Duodenal mucosa (tissue), 2 donors: ENCODE measurements at regions not wholly inside any gene's neighbourhood (a gene's known extent, or its start where the extent isn't known, plus 50 kb on each side); places are given as distances from the start of the nearest gene placed in this dataset.

Experiments
- H3K27ac ChIP-seq: one replicate; pipeline ENCODE4 v1.7.0; 2013; ENCODE audit warnings: low read depth, low read length
- H3K27me3 ChIP-seq, 2 donors: one replicate each; pipeline ENCODE4 v1.7.0; 2013; ENCODE audit warnings: low read length in 2 of 2, control low read depth in 1 of 2; ENCODE audit not compliant: insufficient read depth in 2 of 2, control insufficient read depth in 1 of 2
- H3K36me3 ChIP-seq, 2 donors: one replicate each; pipeline ENCODE4 v1.7.0; 2013; ENCODE audit warnings: low read length in 2 of 2, control low read depth in 1 of 2; ENCODE audit not compliant: insufficient read depth in 2 of 2, control insufficient read depth in 1 of 2
- H3K4me1 ChIP-seq, 2 donors: one replicate each; pipeline ENCODE4 v1.7.0; 2013; ENCODE audit warnings: low read length in 2 of 2, control low read depth in 1 of 2; ENCODE audit not compliant: insufficient read depth in 2 of 2, control insufficient read depth in 1 of 2
- H3K4me3 ChIP-seq, 2 donors: one replicate each; pipeline ENCODE4 v1.7.0; 2013; ENCODE audit warnings: low read length in 2 of 2, low read depth in 1 of 2
- H3K9ac ChIP-seq, 2 donors: one replicate each; pipeline ENCODE4 v1.7.0; 2013; ENCODE audit warnings: low read length in 2 of 2, low read depth in 1 of 2
- H3K9me3 ChIP-seq, 2 donors: one replicate each; pipeline ENCODE4 v1.7.0; 2013; ENCODE audit warnings: low read length in 2 of 2, control low read depth in 1 of 2; ENCODE audit not compliant: control insufficient read depth in 1 of 2

DNA sequence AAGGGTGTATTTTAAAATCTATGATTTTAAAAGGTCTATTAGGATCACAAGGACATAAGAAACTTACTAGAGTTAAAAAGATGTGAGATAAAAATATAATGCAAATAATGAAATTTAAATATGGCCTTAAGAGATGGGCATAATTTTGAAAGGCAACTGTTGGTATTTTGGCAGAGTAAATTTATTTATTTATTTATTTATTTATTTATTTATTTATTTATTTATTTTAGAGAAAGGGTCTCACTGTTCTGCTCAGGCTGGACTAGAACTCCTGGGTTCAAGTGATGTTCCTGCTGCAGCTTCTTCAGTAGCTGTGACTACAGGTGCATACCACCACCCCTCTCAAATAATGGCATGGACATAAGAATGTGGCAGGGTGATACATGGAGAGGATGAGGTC, 932.1 kb upstream of the LCORL start:
- Histone ChIP-seq H3K27me3 (no peaks in the 10 kb centered on the region), H3K9me3 (peaks cover 0 to 2% of the 10 kb centered on the region in 2 donors), H3K27ac (no peak overlapping the region), H3K9ac (no peak overlapping the region), H3K4me3 (no peak overlapping the region), H3K36me3 (no peaks in the 10 kb centered on the region), H3K4me1 (no peaks in the 10 kb centered on the region)

GRCh38 chr4:18945464-18945863, 923.9 kb upstream of the LCORL start:
- Histone ChIP-seq H3K36me3 (no peaks in the 10 kb centered on the region), H3K4me1 (no peaks in the 10 kb centered on the region), H3K27ac (no peak overlapping the region), H3K9me3 (no peaks in the 10 kb centered on the region), H3K27me3 (no peaks in the 10 kb centered on the region), H3K4me3 (no peak overlapping the region), H3K9ac (no peak overlapping the region)

GRCh38 chr4:18942874-18943273, 921.3 kb upstream of the LCORL start:
- Histone ChIP-seq H3K27me3 (no peaks in the 10 kb centered on the region), H3K9me3 (no peaks in the 10 kb centered on the region), H3K4me1 (no peaks in the 10 kb centered on the region), H3K4me3 (no peak overlapping the region), H3K9ac (no peak overlapping the region), H3K27ac (no peak overlapping the region), H3K36me3 (no peaks in the 10 kb centered on the region)

DNA sequence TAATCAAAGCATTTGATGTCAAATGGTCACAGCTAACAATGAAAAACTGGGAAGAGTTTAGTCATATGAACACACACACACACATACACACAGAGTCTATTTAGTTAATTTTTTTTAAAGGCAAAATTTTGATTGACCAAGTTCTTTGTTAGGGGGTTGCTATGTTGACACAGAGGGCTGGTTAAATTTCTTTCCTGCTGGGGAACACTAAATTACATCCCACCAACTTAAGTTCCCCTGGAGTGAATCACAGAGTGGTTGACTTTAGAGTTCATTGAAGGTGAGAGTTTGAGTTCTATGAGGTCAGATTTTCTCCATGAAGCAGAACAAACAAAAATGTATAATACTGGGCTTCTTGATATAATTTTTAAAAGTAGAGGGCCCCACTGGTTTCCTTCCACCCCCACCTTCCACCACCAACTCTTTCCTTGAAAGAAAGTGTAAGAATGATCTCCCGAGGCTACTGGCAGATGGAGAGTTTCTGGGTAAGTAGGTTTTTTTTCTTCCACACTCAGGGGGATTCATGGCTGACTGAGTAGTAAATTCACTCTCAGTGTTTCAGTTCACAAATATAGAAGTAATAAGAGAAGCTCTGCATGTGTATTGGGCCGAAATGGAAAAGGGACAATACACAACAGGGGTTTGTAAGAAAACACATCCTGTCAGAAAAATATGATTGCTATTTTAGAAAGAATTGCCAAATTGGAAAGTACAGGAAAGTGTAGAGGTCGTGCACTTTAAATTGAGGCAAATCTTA, 917.0 kb upstream of the LCORL start:
- Histone ChIP-seq H3K27me3 (no peaks in the 10 kb centered on the region), H3K4me3 (no peak overlapping the region), H3K9ac (no peak overlapping the region), H3K9me3 (no peaks in the 10 kb centered on the region), H3K27ac (no peak overlapping the region), H3K36me3 (no peaks in the 10 kb centered on the region), H3K4me1 (no peaks in the 10 kb centered on the region)

- no peaks in the 10 kb centered on the region for H3K4me1 ChIP-seq
- H3K36me3 ChIP-seq: no peaks in the 10 kb centered on the region
- H3K4me3 ChIP-seq: no peak overlapping the region
- H3K9ac ChIP-seq: no peak overlapping the region
- no peaks in the 10 kb centered on the region for H3K9me3 ChIP-seq
- no peaks in the 10 kb centered on the region for H3K27me3 ChIP-seq
- H3K27ac ChIP-seq: no peak overlapping the region
Observed at GRCh38 chr4:18937746-18938145, 916.2 kb upstream of the LCORL start.

DNA sequence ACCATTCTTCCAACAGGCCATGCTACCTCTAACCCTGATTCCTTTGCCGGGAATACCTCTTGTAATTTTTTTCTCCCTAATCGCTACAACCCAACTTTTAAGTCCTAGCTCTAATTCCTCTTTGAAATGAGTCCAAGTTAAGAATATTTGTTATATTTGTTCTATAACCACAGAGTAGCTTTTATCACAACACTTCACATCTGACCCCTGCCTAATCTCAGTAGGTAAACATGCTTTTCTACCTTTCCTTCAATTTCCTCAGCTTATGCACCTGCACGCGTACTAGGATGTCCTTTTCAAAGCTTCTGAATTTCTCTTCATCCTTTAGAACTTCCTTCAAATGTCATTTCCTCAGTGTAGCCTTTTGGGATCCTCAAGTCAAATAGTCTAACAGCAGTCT, 915.5 kb upstream of the LCORL start:
- H3K4me1 ChIP-seq: no peaks in the 10 kb centered on the region
- H3K36me3 ChIP-seq: no peaks in the 10 kb centered on the region
- H3K27ac ChIP-seq: no peak overlapping the region
- H3K27me3 ChIP-seq: no peaks in the 10 kb centered on the region
- no peak overlapping the region for H3K9ac ChIP-seq
- no peaks in the 10 kb centered on the region for H3K9me3 ChIP-seq
- no peak overlapping the region for H3K4me3 ChIP-seq

GRCh38 chr4:18935659-18936345, 914.2 kb upstream of the LCORL start:
- no peak overlapping the region for H3K9ac ChIP-seq
- no peak overlapping the region for H3K27ac ChIP-seq
- H3K9me3 ChIP-seq: no peaks in the 10 kb centered on the region
- no peak overlapping the region for H3K4me3 ChIP-seq
- no peaks in the 10 kb centered on the region for H3K27me3 ChIP-seq
- H3K4me1 ChIP-seq: no peaks in the 10 kb centered on the region
- no peaks in the 10 kb centered on the region for H3K36me3 ChIP-seq

- H3K27me3 ChIP-seq: no peaks in the 10 kb centered on the region
- no peak overlapping the region for H3K9ac ChIP-seq
- no peaks in the 10 kb centered on the region for H3K4me1 ChIP-seq
- no peaks in the 10 kb centered on the region for H3K9me3 ChIP-seq
- no peak overlapping the region for H3K27ac ChIP-seq
- H3K4me3 ChIP-seq: no peak overlapping the region
- H3K36me3 ChIP-seq: no peaks in the 10 kb centered on the region
Observed at GRCh38 chr4:18934197-18934596, 912.6 kb upstream of the LCORL start.

GRCh38 chr4:18932730-18933339, 911.3 kb upstream of the LCORL start:
- H3K27ac ChIP-seq: no peak overlapping the region
- H3K9ac ChIP-seq: no peak overlapping the region
- no peaks in the 10 kb centered on the region for H3K36me3 ChIP-seq
- no peaks in the 10 kb centered on the region for H3K27me3 ChIP-seq
- H3K4me3 ChIP-seq: no peak overlapping the region
- H3K9me3 ChIP-seq: no peaks in the 10 kb centered on the region
- H3K4me1 ChIP-seq: no peaks in the 10 kb centered on the region

DNA sequence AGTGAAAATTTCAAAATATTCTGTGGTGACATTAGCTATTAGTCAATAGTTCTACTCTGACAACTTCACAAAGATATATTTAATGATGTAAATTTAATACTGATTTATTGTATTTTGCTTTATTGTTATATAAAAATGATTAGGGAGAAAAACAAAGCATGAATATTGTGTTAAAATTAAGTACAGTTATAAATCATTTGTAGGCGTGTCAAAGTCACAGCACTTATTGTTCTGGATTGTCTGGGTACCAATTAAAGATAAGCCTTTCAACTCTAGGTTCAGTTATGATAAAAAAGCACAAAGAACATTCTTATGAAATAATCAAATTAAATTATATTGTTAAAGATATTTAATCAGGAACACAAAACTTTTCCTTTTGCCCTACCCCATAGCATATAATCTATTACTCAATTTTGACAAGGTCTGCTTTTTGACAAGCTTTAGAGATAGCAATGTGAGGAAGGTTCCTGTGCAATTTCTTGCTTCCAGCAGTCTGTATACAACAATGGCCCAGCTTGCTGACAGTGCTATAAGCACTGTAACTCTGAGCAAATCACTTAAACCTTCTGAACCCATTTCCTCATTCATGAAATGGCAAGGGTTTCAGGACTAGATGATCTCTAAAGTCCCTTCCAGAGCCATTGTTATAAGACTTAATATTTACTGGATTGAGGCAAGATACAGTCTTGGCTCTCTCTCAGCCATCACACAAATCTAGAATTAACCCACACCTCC, 910.3 kb upstream of the LCORL start:
- Histone ChIP-seq H3K4me3 (no peak overlapping the region), H3K27ac (no peak overlapping the region), H3K9me3 (no peaks in the 10 kb centered on the region), H3K36me3 (no peaks in the 10 kb centered on the region), H3K27me3 (no peaks in the 10 kb centered on the region), H3K4me1 (no peaks in the 10 kb centered on the region), H3K9ac (no peak overlapping the region)
